GM18868 (cell line): ENCODE measurements at regions not wholly inside any gene's neighbourhood (a gene's known extent, or its start where the extent isn't known, plus 50 kb on each side); places are given as distances from the start of the nearest gene placed in this dataset.

Experiments
- ATAC-seq: cut with Tn5 transposase; IDR thresholded peaks from one replicate; pipeline ENCODE4 v1.9.1; 2021; ENCODE audit warnings: mild to moderate bottlenecking, moderate library complexity; ENCODE audit not compliant: unreplicated experiment

- ATAC-seq: no peak
Observed at GRCh38 chr14:28061006-28061405, 705.6 kb upstream of the FOXG1 start.

- no peak for ATAC-seq
Observed at GRCh38 chr14:28077021-28077420, 689.6 kb upstream of the FOXG1 start.

- no peak for ATAC-seq
Observed at GRCh38 chr14:28083389-28083788, 683.2 kb upstream of the FOXG1 start.

- ATAC-seq: no peak
Observed at GRCh38 chr14:28088125-28088524, 678.5 kb upstream of the FOXG1 start.

- ATAC-seq: no peak
Observed at GRCh38 chr14:28097585-28097984, 669.0 kb upstream of the FOXG1 start.

GRCh38 chr14:28098856-28099255, 667.7 kb upstream of the FOXG1 start:
- ATAC-seq: no peak

GRCh38 chr14:28102001-28102400, 664.6 kb upstream of the FOXG1 start:
- ATAC-seq: no peak

- ATAC-seq: no peak
Observed at GRCh38 chr14:28102814-28103213, 663.8 kb upstream of the FOXG1 start.

- no peak for ATAC-seq
Observed at GRCh38 chr14:28113311-28113710, 653.3 kb upstream of the FOXG1 start.

- no peak for ATAC-seq
Observed at GRCh38 chr14:28116716-28117115, 649.9 kb upstream of the FOXG1 start.

- no peak for ATAC-seq
Observed at GRCh38 chr14:28119849-28120248, 646.7 kb upstream of the FOXG1 start.

- ATAC-seq: no peak
Observed at GRCh38 chr14:28120391-28120790, 646.2 kb upstream of the FOXG1 start.

GRCh38 chr14:28121512-28122297, 644.9 kb upstream of the FOXG1 start:
- no peak for ATAC-seq

GRCh38 chr14:28130610-28131284, 635.8 kb upstream of the FOXG1 start:
- ATAC-seq: no peak

GRCh38 chr14:28138341-28138740, 628.2 kb upstream of the FOXG1 start:
- ATAC-seq: no peak

- no peak for ATAC-seq
Observed at GRCh38 chr14:28141662-28142061, 624.9 kb upstream of the FOXG1 start.

GRCh38 chr14:28142400-28143015, 624.1 kb upstream of the FOXG1 start:
- ATAC-seq: no peak

- ATAC-seq: no peak
Observed at GRCh38 chr14:28143316-28143715, 623.3 kb upstream of the FOXG1 start.

GRCh38 chr14:28151926-28152325, 614.7 kb upstream of the FOXG1 start:
- no peak for ATAC-seq

- ATAC-seq: no peak
Observed at GRCh38 chr14:28152453-28153044, 614.0 kb upstream of the FOXG1 start.

GRCh38 chr14:28157289-28157869, 609.2 kb upstream of the FOXG1 start:
- no peak for ATAC-seq
